AG04449 (cell line): ENCODE measurements at regions not wholly inside any gene's neighbourhood (a gene's known extent, or its start where the extent isn't known, plus 50 kb on each side); places are given as distances from the start of the nearest gene placed in this dataset.

ENCODE experiments used
- CTCF ChIA-PET: fragments of 350-600 bp; formaldehyde crosslinking; extraction: SDS; loops from one replicate; lab custom pipeline; 2021; ENCODE audit warnings: antibody characterized with exemption; lab: Yijun Ruan, JAX
- POLR2A ChIA-PET: fragments of 400-600, 350-600 bp; formaldehyde crosslinking; extraction: SDS; loops from one replicate; lab custom pipeline; 2020; ENCODE audit warnings: antibody characterized with exemption, inconsistent platforms; lab: Yijun Ruan, JAX
- DNase-seq: peaks from one replicate; pipeline ENCODE4 v3.0.0-alpha.2; 2010; ENCODE audit warnings: low read depth, low spot score
- H3K4me3 ChIP-seq: 2 replicates; pipeline ENCODE4 v1.5.1; 2011; ENCODE audit warnings: low read depth, mild to moderate bottlenecking, control low read depth, low read length
- CTCF ChIP-seq: IDR thresholded peaks from one replicate; pipeline ENCODE4 v1.5.1; 2011; ENCODE audit warnings: mild to moderate bottlenecking, moderate library complexity, low read length, control low read depth, inconsistent platforms; ENCODE audit not compliant: insufficient read depth; ENCODE audit errors: missing control alignments

- CTCF ChIA-PET = no interaction called here
- no peak for TF ChIP-seq CTCF
These were observed 77.0 kb upstream of the GRK3 start for GRCh38 chr22:25487508-25487907.

GRCh38 chr22:25488244-25489020, 76.0 kb upstream of the GRK3 start:
- no peak for DNase-seq
- CTCF ChIA-PET = no interaction called here

More at GRCh38 chr22:25487508-25487907, 77.0 kb upstream of the GRK3 start:
- POLR2A ChIA-PET = no interaction called here
- DNase-seq = no peak
- no peak overlapping the region for H3K4me3 ChIP-seq

GRCh38 chr22:25489947-25490346, 74.5 kb upstream of the GRK3 start:
- POLR2A ChIA-PET = no interaction called here
- no peak for TF ChIP-seq CTCF
- CTCF ChIA-PET = interaction anchor here (0.9 kb wide), 1 partner anchor 42 kb away, joined by 3 read pairs; no protein-coding TSS in a partner anchor
- no peak overlapping the region for H3K4me3 ChIP-seq
- DNase-seq = no peak

More at GRCh38 chr22:25488244-25489020, 76.0 kb upstream of the GRK3 start:
- no peak for TF ChIP-seq CTCF
- POLR2A ChIA-PET = no interaction called here
- no peak overlapping the region for H3K4me3 ChIP-seq

GRCh38 chr22:25490896-25491295, 73.6 kb upstream of the GRK3 start:
- ChIA-PET POLR2A (no interaction called here), CTCF (no interaction called here)
- no peak overlapping the region for H3K4me3 ChIP-seq
- no peak for TF ChIP-seq CTCF
- DNase-seq = no peak

- CTCF ChIA-PET = no interaction called here
These were observed 72.3 kb upstream of the GRK3 start for GRCh38 chr22:25492162-25492561.

More at GRCh38 chr22:25492162-25492561, 72.3 kb upstream of the GRK3 start:
- POLR2A ChIA-PET = no interaction called here
- DNase-seq = no peak
- no peak for TF ChIP-seq CTCF
- no peak overlapping the region for H3K4me3 ChIP-seq
